Ovary (tissue), 7 donors: ENCODE measurements at regions not wholly inside any gene's neighbourhood (a gene's known extent, or its start where the extent isn't known, plus 50 kb on each side); places are given as distances from the start of the nearest gene placed in this dataset.

Source experiments
- DNase-seq, 5 donors: peaks; one replicate each; pipeline ENCODE4 v3.0.0-alpha.2; 2019 to 2020
- H3K27ac ChIP-seq, 2 donors: fragments of 200-600 bp; one replicate each; pipeline versions ENCODE4 v1.5.1 to v1.8.0; 2019 to 2022
- H3K27me3 ChIP-seq: fragments of 200-600 bp; one replicate; pipeline ENCODE4 v1.8.0; 2022
- H3K36me3 ChIP-seq: fragments of 200-600 bp; sonication (generic); one replicate; pipeline ENCODE4 v1.5.1; 2019
- H3K4me1 ChIP-seq: one replicate; pipeline ENCODE4 v1.8.1; 2013; ENCODE audit warnings: mild to moderate bottlenecking, moderate library complexity; ENCODE audit not compliant: insufficient read depth
- H3K4me3 ChIP-seq: fragments of 200-600 bp; sonication (generic); one replicate; pipeline ENCODE4 v1.5.1; 2017
- H3K9me3 ChIP-seq, 2 donors: fragments of 200-600 bp in 1 of 2; sonication (generic) in 1 of 2; one replicate each; pipeline versions ENCODE4 v1.5.1 to v1.8.1; 2013 to 2019; ENCODE audit warnings: mild to moderate bottlenecking in 1 of 2, moderate library complexity in 1 of 2
- EP300 ChIP-seq: sonication (generic); formaldehyde crosslinking; IDR thresholded peaks from one replicate; pipeline ENCODE4 v1.6.1; 2017; ENCODE audit warnings: antibody characterized with exemption
- POLR2A ChIP-seq: fragments of 450-650 bp; IDR thresholded peaks from one replicate; pipeline ENCODE4 v1.6.1; 2017; ENCODE audit warnings: antibody characterized with exemption, mild to moderate bottlenecking, moderate library complexity
- WGBS, 3 donors: extraction: QIAGEN DNeasy Blood & Tissue Kit in 1 of 3; methylation state at CpG; one replicate each; pipeline versions ENCODE4 v1.1.5 to v1.1.7; 2013 to 2017; 5-methylcytosine and 5-hydroxymethylcytosine counted together
- intact Hi-C, 4 donors: fragments of 100-400 bp; cut with DNase I; formaldehyde crosslinking; loops; one replicate each; pipeline versions ENCODE4 v1.11.0 to v1.15.1; 2022 to 2023
- TF ChIP-seq, protein P1 (sequence below), 3 donors: fragments of 450-650 bp in 2 of 3; fragments of 200-600 bp in 1 of 3; IDR thresholded peaks; one replicate each; pipeline versions ENCODE4 v1.5.1 to v1.8.0; 2016 to 2022; ENCODE audit warnings: antibody characterized with exemption in 3 of 3, mild to moderate bottlenecking in 1 of 3
- donor health status: DM: no; HTN: no; CAD: no; lungs with moderate emphysema.
- donor health status: DM: no; HTN: no; CAD: no.
- donor health status: Bipolar disorder and iron deficiency.
- donor health status: DM: no; HTN: no; CAD: no.
- donor health status: DM: yes; HTN: yes; CAD: no.

GRCh38 chr12:58710901-58711300, 209.4 kb downstream of the LRIG3 start:
- H3K27ac ChIP-seq = no peak overlapping the region
- TF ChIP-seq, protein P1, sequence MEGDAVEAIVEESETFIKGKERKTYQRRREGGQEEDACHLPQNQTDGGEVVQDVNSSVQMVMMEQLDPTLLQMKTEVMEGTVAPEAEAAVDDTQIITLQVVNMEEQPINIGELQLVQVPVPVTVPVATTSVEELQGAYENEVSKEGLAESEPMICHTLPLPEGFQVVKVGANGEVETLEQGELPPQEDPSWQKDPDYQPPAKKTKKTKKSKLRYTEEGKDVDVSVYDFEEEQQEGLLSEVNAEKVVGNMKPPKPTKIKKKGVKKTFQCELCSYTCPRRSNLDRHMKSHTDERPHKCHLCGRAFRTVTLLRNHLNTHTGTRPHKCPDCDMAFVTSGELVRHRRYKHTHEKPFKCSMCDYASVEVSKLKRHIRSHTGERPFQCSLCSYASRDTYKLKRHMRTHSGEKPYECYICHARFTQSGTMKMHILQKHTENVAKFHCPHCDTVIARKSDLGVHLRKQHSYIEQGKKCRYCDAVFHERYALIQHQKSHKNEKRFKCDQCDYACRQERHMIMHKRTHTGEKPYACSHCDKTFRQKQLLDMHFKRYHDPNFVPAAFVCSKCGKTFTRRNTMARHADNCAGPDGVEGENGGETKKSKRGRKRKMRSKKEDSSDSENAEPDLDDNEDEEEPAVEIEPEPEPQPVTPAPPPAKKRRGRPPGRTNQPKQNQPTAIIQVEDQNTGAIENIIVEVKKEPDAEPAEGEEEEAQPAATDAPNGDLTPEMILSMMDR (IDR thresholded peaks at IDR 0.05) = no peak
- TF ChIP-seq POLR2A = no peak
- TF ChIP-seq EP300 = no peak
- H3K27me3 ChIP-seq = no peaks in the 10 kb centered on the region
- no peaks in the 10 kb centered on the region for H3K9me3 ChIP-seq
- no peaks in the 10 kb centered on the region for H3K36me3 ChIP-seq
- DNase-seq = no peak
- H3K4me3 ChIP-seq = no peak overlapping the region
- intact Hi-C loops = no loop called here
- H3K4me1 ChIP-seq = no peaks in the 10 kb centered on the region

DNA sequence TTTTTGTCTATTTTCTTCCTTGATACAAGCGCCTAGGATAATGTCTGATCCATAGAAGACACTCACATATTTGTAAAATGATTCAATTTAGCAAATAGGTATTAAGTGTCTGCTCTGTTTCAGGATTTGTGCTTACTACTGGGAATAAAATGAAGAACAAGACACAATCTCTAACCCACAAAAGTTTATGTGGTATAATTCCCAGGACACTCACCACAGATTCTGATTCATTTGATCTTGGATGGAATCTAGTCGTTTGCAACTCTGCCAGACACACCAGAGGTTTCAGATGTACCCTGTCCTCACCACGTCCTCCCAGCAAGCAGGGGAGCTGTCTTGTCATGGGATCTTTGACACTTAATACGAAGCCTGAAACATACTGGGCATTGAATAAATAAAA, 208.3 kb downstream of the LRIG3 start:
- no peaks in the 10 kb centered on the region for H3K36me3 ChIP-seq
- H3K4me3 ChIP-seq = no peak overlapping the region
- intact Hi-C loops = no loop called here
- no peaks in the 10 kb centered on the region for H3K9me3 ChIP-seq
- TF ChIP-seq POLR2A (no peak), EP300 (no peak)
- TF ChIP-seq, protein P1 (IDR thresholded peaks at IDR 0.05) = no peak
- H3K27me3 ChIP-seq = no peaks in the 10 kb centered on the region
- no peak overlapping the region for H3K27ac ChIP-seq
- no peak for DNase-seq
- no peaks in the 10 kb centered on the region for H3K4me1 ChIP-seq
- WGBS, 3 donors = 68 to 75% (median 69%) methylated on average over 4 of the region's 4 CpGs

- Histone ChIP-seq H3K27me3 (no peaks in the 10 kb centered on the region), H3K27ac (no peak overlapping the region), H3K9me3 (no peaks in the 10 kb centered on the region), H3K36me3 (no peaks in the 10 kb centered on the region), H3K4me3 (no peak overlapping the region), H3K4me1 (no peaks in the 10 kb centered on the region)
- intact Hi-C loops = no loop called here
- TF ChIP-seq EP300 (no peak), POLR2A (no peak)
- TF ChIP-seq, protein P1 (IDR thresholded peaks at IDR 0.05) = no peak
- DNase-seq = no peak
- 89 to 93% (median 91%) methylated on average over 1 of the region's 1 CpG for WGBS, 3 donors
These were observed 207.3 kb downstream of the LRIG3 start for GRCh38 chr12:58712976-58713375.

DNA sequence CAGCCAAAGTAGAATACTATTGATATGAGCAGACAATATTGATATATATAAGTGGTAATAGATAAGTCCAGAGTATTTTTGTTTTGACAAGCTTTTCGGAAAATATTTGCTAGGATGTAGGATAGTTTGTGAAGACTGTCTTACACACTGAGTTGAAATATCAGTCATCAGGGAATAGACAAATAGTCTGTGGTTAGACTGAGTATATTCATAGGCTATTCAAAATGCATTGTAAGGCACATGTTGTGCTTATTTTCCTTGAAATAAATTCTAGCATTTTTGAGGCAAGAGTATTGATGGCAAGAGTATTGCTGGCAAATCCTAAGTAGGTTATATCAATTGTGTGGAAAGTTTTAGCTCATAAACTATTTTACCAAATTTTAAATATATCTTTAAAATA, 201.1 kb downstream of the LRIG3 start:
- Histone ChIP-seq H3K9me3 (no peaks in the 10 kb centered on the region), H3K4me1 (no peaks in the 10 kb centered on the region), H3K27me3 (no peaks in the 10 kb centered on the region), H3K36me3 (no peaks in the 10 kb centered on the region), H3K4me3 (no peak overlapping the region), H3K27ac (no peak overlapping the region)
- no peak for DNase-seq
- 63 to 88% (median 67%) methylated on average over 1 of the region's 1 CpG for WGBS, 3 donors
- intact Hi-C loops = no loop called here
- TF ChIP-seq POLR2A = no peak
- TF ChIP-seq EP300 = no peak
- TF ChIP-seq, protein P1 (IDR thresholded peaks at IDR 0.05) = no peak

DNA sequence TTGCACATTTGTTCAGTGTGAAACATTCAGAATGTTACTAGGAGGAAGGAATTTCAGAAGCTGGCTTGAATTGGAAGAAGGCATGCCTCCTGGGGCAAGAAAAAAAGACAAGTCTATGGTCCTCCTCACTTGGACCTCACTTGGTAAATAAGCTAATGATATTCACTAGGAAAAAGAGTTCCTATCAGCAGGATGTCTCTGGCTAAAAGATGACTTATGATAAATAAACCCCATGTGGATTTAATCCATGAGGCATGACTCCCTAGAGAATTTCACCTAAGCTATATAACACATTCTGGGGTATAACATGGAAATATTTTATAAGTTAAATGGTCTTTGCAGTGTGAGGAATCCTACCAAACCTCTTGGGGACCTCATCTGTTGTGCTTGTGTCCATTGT, 199.9 kb downstream of the LRIG3 start:
- Histone ChIP-seq H3K4me3 (no peak overlapping the region), H3K36me3 (no peaks in the 10 kb centered on the region), H3K9me3 (no peaks in the 10 kb centered on the region), H3K4me1 (no peaks in the 10 kb centered on the region), H3K27me3 (no peaks in the 10 kb centered on the region), H3K27ac (no peak overlapping the region)
- intact Hi-C loops = no loop called here
- DNase-seq = no peak
- TF ChIP-seq, protein P1 (IDR thresholded peaks at IDR 0.05) = no peak
- TF ChIP-seq POLR2A = no peak
- no peak for TF ChIP-seq EP300
